ENCODE measurements at regions not wholly inside any gene's neighbourhood (a gene's known extent, or its start where the extent isn't known, plus 50 kb on each side); places are given as distances from the start of the nearest gene placed in this dataset.

GRCh38 chr10:31133792-31134310, 102.2 kb upstream of the ZNF438 start:
- TF ChIP-seq CTCF (IDR thresholded peaks at IDR 0.05) (no peak), POLR2A (IDR thresholded peaks at IDR 0.05) (peak; percentile 55)

All from ovary (tissue), 3 donors.